Breast epithelium (tissue), 3 donors: ENCODE measurements at regions not wholly inside any gene's neighbourhood (a gene's known extent, or its start where the extent isn't known, plus 50 kb on each side); places are given as distances from the start of the nearest gene placed in this dataset.

Experiments used
- CTCF ChIP-seq, 3 donors: fragments of 450-650 bp; IDR thresholded peaks; one replicate each; pipeline ENCODE4 v1.5.1; 2016 to 2017; ENCODE audit warnings: antibody characterized with exemption in 3 of 3, mild to moderate bottlenecking in 3 of 3, moderate library complexity in 3 of 3
- POLR2A ChIP-seq: fragments of 450-650 bp; IDR thresholded peaks from one replicate; pipeline ENCODE4 v1.6.1; 2016; ENCODE audit warnings: antibody characterized with exemption, mild to moderate bottlenecking, moderate library complexity

- TF ChIP-seq CTCF (IDR thresholded peaks at IDR 0.05) (no peak), POLR2A (no peak)
Observed at GRCh38 chr15:91793771-91794170, 59.7 kb upstream of the SLCO3A1 start.
